ENCODE measurements at regions not wholly inside any gene's neighbourhood (a gene's known extent, or its start where the extent isn't known, plus 50 kb on each side); places are given as distances from the start of the nearest gene placed in this dataset.

- no peaks in the 10 kb centered on the region for H3K9me3 ChIP-seq (ENCODE audit: control insufficient read depth in 1 of 2, low read length in 2 of 2)
- H3K36me3 ChIP-seq (ENCODE audit: insufficient read depth, low read length): no peaks in the 10 kb centered on the region
- Mint-ChIP-seq H3K4me1 (peaks cover 0 to 2% (median 0%) of the 10 kb centered on the region in 4 donors), H3K9me3 (peaks cover 0 to 6% (median 0%) of the 10 kb centered on the region in 8 donors), H3K27ac (no peak overlapping the region), H3K27me3 (no peaks in the 10 kb centered on the region), H3K36me3 (no peaks in the 10 kb centered on the region), H3K4me3 (no peak overlapping the region)
- no peak overlapping the region for H3K4me3 ChIP-seq (ENCODE audit: low read length in 2 of 2)
- CTCF ChIA-PET (ENCODE audit: partially characterized antibody): interaction anchor here (1.3 to 1.5 kb wide), 2 partner anchors 10 to 13 kb away, joined by 4 to 5 read pairs; no protein-coding TSS in a partner anchor
- H3K27ac ChIP-seq (ENCODE audit: low read depth, low read length): no peak overlapping the region
- DNase-seq: no peak
- intact Hi-C loops (cut with micrococcal nuclease): no loop called here
- POLR2A ChIA-PET (ENCODE audit: partially characterized antibody): no interaction called here
- H3K27me3 ChIP-seq (ENCODE audit: insufficient read depth, low read length): no peaks in the 10 kb centered on the region
- no peaks in the 10 kb centered on the region for H3K4me1 ChIP-seq (ENCODE audit: insufficient read depth, low read length)
These were observed 271.9 kb upstream of the GATB start for GRCh38 chr4:152032722-152033131.

- intact Hi-C loops (cut with micrococcal nuclease): no loop called here
- Mint-ChIP-seq H3K4me3 (no peak overlapping the region), H3K27me3 (no peaks in the 10 kb centered on the region), H3K27ac (peak overlapping the region in 2 of 7 donors; percentile 19 to 31), H3K9me3 (peaks cover 0 to 6% (median 0%) of the 10 kb centered on the region in 8 donors), H3K36me3 (no peaks in the 10 kb centered on the region), H3K4me1 (peaks cover 0 to 5% (median 3%) of the 10 kb centered on the region in 4 donors)
- ChIA-PET POLR2A (ENCODE audit: partially characterized antibody) (no interaction called here), CTCF (ENCODE audit: partially characterized antibody) (no interaction called here)
- Histone ChIP-seq H3K36me3 (ENCODE audit: insufficient read depth, low read length) (no peaks in the 10 kb centered on the region), H3K9me3 (ENCODE audit: control insufficient read depth in 1 of 2, low read length in 2 of 2) (no peaks in the 10 kb centered on the region), H3K4me3 (ENCODE audit: low read length in 2 of 2) (no peak overlapping the region), H3K27me3 (ENCODE audit: insufficient read depth, low read length) (no peaks in the 10 kb centered on the region), H3K4me1 (ENCODE audit: insufficient read depth, low read length) (peaks cover 13% of the 10 kb centered on the region), H3K27ac (ENCODE audit: low read depth, low read length) (no peak overlapping the region)
- DNase-seq: no peak
These were observed 268.8 kb upstream of the GATB start for GRCh38 chr4:152029631-152030030.

GRCh38 chr4:152028131-152028530 lies 267.3 kb upstream of the GATB start:
- Histone ChIP-seq H3K27me3 (ENCODE audit: insufficient read depth, low read length) (no peaks in the 10 kb centered on the region), H3K9me3 (ENCODE audit: control insufficient read depth in 1 of 2, low read length in 2 of 2) (no peaks in the 10 kb centered on the region), H3K4me3 (ENCODE audit: low read length in 2 of 2) (no peak overlapping the region), H3K4me1 (ENCODE audit: insufficient read depth, low read length) (peaks cover 26% of the 10 kb centered on the region), H3K36me3 (ENCODE audit: insufficient read depth, low read length) (no peaks in the 10 kb centered on the region), H3K27ac (ENCODE audit: low read depth, low read length) (no peak overlapping the region)
- no peaks in the 10 kb centered on the region for H3K36me3 Mint-ChIP-seq
- no peak overlapping the region for H3K4me3 Mint-ChIP-seq
- DNase-seq: no peak
- no peak overlapping the region for H3K27ac Mint-ChIP-seq
- ChIA-PET CTCF (ENCODE audit: partially characterized antibody) (no interaction called here), POLR2A (ENCODE audit: partially characterized antibody) (interaction anchor here (1.1 kb wide), 1 partner anchor 72 kb away, joined by 3 read pairs; no protein-coding TSS in a partner anchor)
- H3K9me3 Mint-ChIP-seq: peaks cover 0 to 6% (median 0%) of the 10 kb centered on the region in 8 donors
- H3K4me1 Mint-ChIP-seq: peaks cover 0 to 5% (median 3%) of the 10 kb centered on the region in 4 donors
- intact Hi-C loops (cut with micrococcal nuclease): no loop called here
- no peaks in the 10 kb centered on the region for H3K27me3 Mint-ChIP-seq

- intact Hi-C loops (cut with micrococcal nuclease): no loop called here
- H3K36me3 ChIP-seq (ENCODE audit: insufficient read depth, low read length): no peaks in the 10 kb centered on the region
- H3K4me1 ChIP-seq (ENCODE audit: insufficient read depth, low read length): peaks cover 26% of the 10 kb centered on the region
- no peak overlapping the region for H3K4me3 ChIP-seq (ENCODE audit: low read length in 2 of 2)
- H3K27ac Mint-ChIP-seq: peak overlapping the region in 1 of 7 donors; percentile 72
- no peak overlapping the region for H3K4me3 Mint-ChIP-seq
- H3K4me1 Mint-ChIP-seq: peaks cover 0 to 8% (median 4%) of the 10 kb centered on the region in 4 donors
- H3K27me3 Mint-ChIP-seq: no peaks in the 10 kb centered on the region
- H3K9me3 ChIP-seq (ENCODE audit: control insufficient read depth in 1 of 2, low read length in 2 of 2): no peaks in the 10 kb centered on the region
- H3K27me3 ChIP-seq (ENCODE audit: insufficient read depth, low read length): no peaks in the 10 kb centered on the region
- H3K27ac ChIP-seq (ENCODE audit: low read depth, low read length): no peak overlapping the region
- no peaks in the 10 kb centered on the region for H3K36me3 Mint-ChIP-seq
- H3K9me3 Mint-ChIP-seq: peaks cover 0 to 6% (median 0%) of the 10 kb centered on the region in 8 donors
- ChIA-PET POLR2A (ENCODE audit: partially characterized antibody) (interaction anchor here (1.5 kb wide), 1 partner anchor 14 kb away, joined by 5 read pairs; no protein-coding TSS in a partner anchor), CTCF (ENCODE audit: partially characterized antibody) (no interaction called here)
- DNase-seq: peak in 3 of 5 donors; percentile 16 to 22 (median 19)
These were observed 264.1 kb upstream of the GATB start for GRCh38 chr4:152024881-152025280.

GRCh38 chr4:152023674-152024073 lies 262.9 kb upstream of the GATB start:
- Mint-ChIP-seq H3K4me3 (no peak overlapping the region), H3K27ac (no peak overlapping the region), H3K36me3 (no peaks in the 10 kb centered on the region), H3K4me1 (peaks cover 0 to 8% (median 3%) of the 10 kb centered on the region in 4 donors), H3K27me3 (no peaks in the 10 kb centered on the region), H3K9me3 (peaks cover 0 to 5% (median 0%) of the 10 kb centered on the region in 8 donors)
- POLR2A ChIA-PET (ENCODE audit: partially characterized antibody): interaction anchor here (0.9 to 1.5 kb wide), 2 partner anchors 13 to 31 kb away, joined by 3 to 5 read pairs; no protein-coding TSS in a partner anchor
- Histone ChIP-seq H3K27ac (ENCODE audit: low read depth, low read length) (no peak overlapping the region), H3K4me3 (ENCODE audit: low read length in 2 of 2) (no peak overlapping the region), H3K27me3 (ENCODE audit: insufficient read depth, low read length) (no peaks in the 10 kb centered on the region), H3K36me3 (ENCODE audit: insufficient read depth, low read length) (no peaks in the 10 kb centered on the region), H3K4me1 (ENCODE audit: insufficient read depth, low read length) (peaks cover 26% of the 10 kb centered on the region), H3K9me3 (ENCODE audit: control insufficient read depth in 1 of 2, low read length in 2 of 2) (no peaks in the 10 kb centered on the region)
- intact Hi-C loops (cut with micrococcal nuclease): no loop called here
- CTCF ChIA-PET (ENCODE audit: partially characterized antibody): no interaction called here
- DNase-seq: no peak

GRCh38 chr4:152022543-152022942 lies 261.7 kb upstream of the GATB start:
- H3K4me1 Mint-ChIP-seq: peaks cover 0 to 9% (median 5%) of the 10 kb centered on the region in 4 donors
- intact Hi-C loops (cut with micrococcal nuclease): no loop called here
- Histone ChIP-seq H3K4me3 (ENCODE audit: low read length in 2 of 2) (no peak overlapping the region), H3K36me3 (ENCODE audit: insufficient read depth, low read length) (no peaks in the 10 kb centered on the region), H3K4me1 (ENCODE audit: insufficient read depth, low read length) (peaks cover 26% of the 10 kb centered on the region), H3K27me3 (ENCODE audit: insufficient read depth, low read length) (no peaks in the 10 kb centered on the region), H3K9me3 (ENCODE audit: control insufficient read depth in 1 of 2, low read length in 2 of 2) (no peaks in the 10 kb centered on the region), H3K27ac (ENCODE audit: low read depth, low read length) (no peak overlapping the region)
- peaks cover 0 to under 1% (median 0%) of the 10 kb centered on the region in 8 donors for H3K9me3 Mint-ChIP-seq
- ChIA-PET POLR2A (ENCODE audit: partially characterized antibody) (no interaction called here), CTCF (ENCODE audit: partially characterized antibody) (interaction anchor here (1.7 kb wide), 1 partner anchor 10 kb away, joined by 5 read pairs; no protein-coding TSS in a partner anchor)
- no peak for DNase-seq
- no peak overlapping the region for H3K27ac Mint-ChIP-seq
- no peak overlapping the region for H3K4me3 Mint-ChIP-seq
- H3K36me3 Mint-ChIP-seq: no peaks in the 10 kb centered on the region
- H3K27me3 Mint-ChIP-seq: no peaks in the 10 kb centered on the region

- Mint-ChIP-seq H3K36me3 (no peaks in the 10 kb centered on the region), H3K27me3 (no peaks in the 10 kb centered on the region), H3K4me1 (peaks cover 0 to 7% (median 4%) of the 10 kb centered on the region in 4 donors), H3K27ac (no peak overlapping the region), H3K9me3 (no peaks in the 10 kb centered on the region), H3K4me3 (no peak overlapping the region)
- no peaks in the 10 kb centered on the region for H3K9me3 ChIP-seq (ENCODE audit: control insufficient read depth in 1 of 2, low read length in 2 of 2)
- POLR2A ChIA-PET (ENCODE audit: partially characterized antibody): no interaction called here
- peaks cover 26% of the 10 kb centered on the region for H3K4me1 ChIP-seq (ENCODE audit: insufficient read depth, low read length)
- CTCF ChIA-PET (ENCODE audit: partially characterized antibody): interaction anchor here (1.7 kb wide), 1 partner anchor 10 kb away, joined by 5 read pairs; no protein-coding TSS in a partner anchor
- no peak for DNase-seq
- H3K4me3 ChIP-seq (ENCODE audit: low read length in 2 of 2): no peak overlapping the region
- H3K27ac ChIP-seq (ENCODE audit: low read depth, low read length): no peak overlapping the region
- intact Hi-C loops (cut with micrococcal nuclease): no loop called here
- H3K27me3 ChIP-seq (ENCODE audit: insufficient read depth, low read length): no peaks in the 10 kb centered on the region
- no peaks in the 10 kb centered on the region for H3K36me3 ChIP-seq (ENCODE audit: insufficient read depth, low read length)
These were observed 261.1 kb upstream of the GATB start for GRCh38 chr4:152021788-152022438.

All from CD4-positive, alpha-beta memory T cell (primary cell).